Vagina (tissue), 2 donors: ENCODE measurements at regions not wholly inside any gene's neighbourhood (a gene's known extent, or its start where the extent isn't known, plus 50 kb on each side); places are given as distances from the start of the nearest gene placed in this dataset.
"Not testable (repeated sequence)": the region's sequence is repeated elsewhere in the genome, so short reads cannot be mapped to it uniquely, and the experiment has no call there.

Experiments used
- CTCF ChIP-seq, 3 experiments: fragments of 450-650 bp in 2 of 3; fragments of 200-600 bp in 1 of 3; sonication (generic) in 1 of 3; IDR thresholded peaks; one replicate each; pipeline ENCODE4 v1.5.1; 2017 to 2019; ENCODE audit warnings: antibody characterized with exemption in 3 of 3, mild to moderate bottlenecking in 2 of 3, moderate library complexity in 2 of 3
- POLR2A ChIP-seq, 2 donors: fragments of 450-650 bp; IDR thresholded peaks; one replicate each; pipeline ENCODE4 v1.6.1; 2017; ENCODE audit warnings: antibody characterized with exemption in 2 of 2, mild to moderate bottlenecking in 2 of 2, moderate library complexity in 2 of 2
- POLR2AphosphoS5 ChIP-seq, 2 donors: sonication (generic); formaldehyde crosslinking; IDR thresholded peaks; one replicate each; pipeline ENCODE4 v1.9.0; 2017; ENCODE audit warnings: antibody characterized with exemption in 2 of 2, mild to moderate bottlenecking in 2 of 2, low read depth in 1 of 2; ENCODE audit not compliant: insufficient read depth in 1 of 2

GRCh38 chr18:22534706-22535105 is 117.0 kb upstream of the CTAGE1 start:
- not testable (repeated sequence) for TF ChIP-seq CTCF (IDR thresholded peaks at IDR 0.05); POLR2AphosphoS5 (IDR thresholded peaks at IDR 0.05; ENCODE audit: insufficient read depth in 1 of 2, low read depth in 1 of 2); POLR2A (IDR thresholded peaks at IDR 0.05)
